Muscle layer of duodenum (tissue), 2 donors: ENCODE measurements at regions not wholly inside any gene's neighbourhood (a gene's known extent, or its start where the extent isn't known, plus 50 kb on each side); places are given as distances from the start of the nearest gene placed in this dataset.
"Not testable (repeated sequence)": the region's sequence is repeated elsewhere in the genome, so short reads cannot be mapped to it uniquely, and the experiment has no call there.

Source experiments
- H3K27ac ChIP-seq: one replicate; pipeline ENCODE4 v1.7.0; 2013; ENCODE audit warnings: mild to moderate bottlenecking, low read length
- H3K27me3 ChIP-seq: one replicate; pipeline ENCODE4 v1.7.0; 2013; ENCODE audit warnings: low read depth, mild to moderate bottlenecking, control low read depth, low read length
- H3K36me3 ChIP-seq, 2 donors: one replicate each; pipeline ENCODE4 v1.7.0; 2013; ENCODE audit warnings: low read length in 2 of 2, control low read depth in 1 of 2, mild to moderate bottlenecking in 1 of 2; ENCODE audit not compliant: insufficient read depth in 2 of 2, control insufficient read depth in 1 of 2
- H3K4me1 ChIP-seq, 2 donors: one replicate each; pipeline ENCODE4 v1.7.0; 2013; ENCODE audit warnings: low read length in 2 of 2, mild to moderate bottlenecking in 2 of 2, control low read depth in 1 of 2, moderate library complexity in 1 of 2; ENCODE audit not compliant: insufficient read depth in 2 of 2, control insufficient read depth in 1 of 2
- H3K4me3 ChIP-seq, 2 donors: one replicate each; pipeline ENCODE4 v1.7.0; 2013; ENCODE audit warnings: low read length in 2 of 2, low read depth in 1 of 2, mild to moderate bottlenecking in 1 of 2
- H3K9me3 ChIP-seq, 2 donors: one replicate each; pipeline ENCODE4 v1.7.0; 2013; ENCODE audit warnings: low read length in 2 of 2, control low read depth in 1 of 2, mild to moderate bottlenecking in 1 of 2; ENCODE audit not compliant: control insufficient read depth in 1 of 2
- donor health status: healthy.

GRCh38 chr6:165167311-165167710, 142.1 kb downstream of the C6orf118 start:
- Histone ChIP-seq H3K4me1 (no peaks in the 10 kb centered on the region), H3K27me3 (no peaks in the 10 kb centered on the region), H3K27ac (no peak overlapping the region), H3K4me3 (no peak overlapping the region), H3K36me3 (no peaks in the 10 kb centered on the region), H3K9me3 (peaks cover 0 to 2% of the 10 kb centered on the region in 2 donors)

- Histone ChIP-seq H3K36me3 (no peaks in the 10 kb centered on the region), H3K4me3 (no peak overlapping the region), H3K9me3 (peaks cover 0 to 2% of the 10 kb centered on the region in 2 donors), H3K27ac (no peak overlapping the region), H3K27me3 (no peaks in the 10 kb centered on the region), H3K4me1 (no peaks in the 10 kb centered on the region)
Measured at GRCh38 chr6:165163519-165163918, 145.9 kb downstream of the C6orf118 start.

- H3K36me3 ChIP-seq = no peaks in the 10 kb centered on the region
- H3K27me3 ChIP-seq = no peaks in the 10 kb centered on the region
- H3K9me3 ChIP-seq = peaks cover 0 to 2% of the 10 kb centered on the region in 2 donors
- H3K4me3 ChIP-seq = no peak overlapping the region
- H3K27ac ChIP-seq = no peak overlapping the region
- H3K4me1 ChIP-seq = no peaks in the 10 kb centered on the region
Measured at GRCh38 chr6:165159460-165159859, 149.9 kb downstream of the C6orf118 start.

GRCh38 chr6:165146456-165146855, 162.9 kb downstream of the C6orf118 start:
- Histone ChIP-seq H3K27ac (no peak overlapping the region), H3K4me1 (no peaks in the 10 kb centered on the region), H3K9me3 (no peaks in the 10 kb centered on the region), H3K36me3 (no peaks in the 10 kb centered on the region), H3K4me3 (no peak overlapping the region), H3K27me3 (no peaks in the 10 kb centered on the region)

- no peaks in the 10 kb centered on the region for H3K4me1 ChIP-seq
- no peaks in the 10 kb centered on the region for H3K36me3 ChIP-seq
- H3K4me3 ChIP-seq = no peak overlapping the region
- no peaks in the 10 kb centered on the region for H3K27me3 ChIP-seq
- peaks cover 0 to 22% of the 10 kb centered on the region in 2 donors for H3K9me3 ChIP-seq
- no peak overlapping the region for H3K27ac ChIP-seq
Measured at GRCh38 chr6:165135889-165136288, 173.5 kb downstream of the C6orf118 start.

GRCh38 chr6:165129086-165129485, 180.3 kb downstream of the C6orf118 start:
- Histone ChIP-seq H3K9me3 (peaks cover 0 to 2% of the 10 kb centered on the region in 2 donors), H3K4me3 (no peak overlapping the region), H3K27ac (no peak overlapping the region), H3K36me3 (no peaks in the 10 kb centered on the region), H3K4me1 (no peaks in the 10 kb centered on the region), H3K27me3 (no peaks in the 10 kb centered on the region)

- H3K36me3 ChIP-seq, H3K27me3 ChIP-seq, H3K4me1 ChIP-seq, H3K4me3 ChIP-seq, H3K9me3 ChIP-seq, H3K27ac ChIP-seq: not testable (repeated sequence)
Measured at GRCh38 chr6:165127743-165128142, 181.7 kb downstream of the C6orf118 start.

GRCh38 chr6:165124681-165125080, 184.7 kb downstream of the C6orf118 start:
- not testable (repeated sequence) for H3K27ac ChIP-seq, H3K36me3 ChIP-seq, H3K4me1 ChIP-seq, H3K4me3 ChIP-seq, H3K27me3 ChIP-seq, H3K9me3 ChIP-seq

- no peaks in the 10 kb centered on the region for H3K4me1 ChIP-seq
- H3K27me3 ChIP-seq = no peaks in the 10 kb centered on the region
- no peak overlapping the region for H3K27ac ChIP-seq
- no peak overlapping the region for H3K4me3 ChIP-seq
- peaks cover 3 to 7% of the 10 kb centered on the region in 2 donors for H3K9me3 ChIP-seq
- no peaks in the 10 kb centered on the region for H3K36me3 ChIP-seq
Measured at GRCh38 chr6:165119231-165120020, 190.0 kb downstream of the C6orf118 start.

- no peaks in the 10 kb centered on the region for H3K36me3 ChIP-seq
- no peaks in the 10 kb centered on the region for H3K4me1 ChIP-seq
- no peak overlapping the region for H3K27ac ChIP-seq
- peaks cover 9 to 12% of the 10 kb centered on the region in 2 donors for H3K9me3 ChIP-seq
- H3K4me3 ChIP-seq = no peak overlapping the region
- H3K27me3 ChIP-seq = no peaks in the 10 kb centered on the region
Measured at GRCh38 chr6:165118736-165119135, 190.7 kb downstream of the C6orf118 start.

GRCh38 chr6:165117806-165118205, 191.6 kb downstream of the C6orf118 start:
- H3K4me3 ChIP-seq = no peak overlapping the region
- H3K4me1 ChIP-seq = no peaks in the 10 kb centered on the region
- H3K9me3 ChIP-seq = peaks cover 10 to 12% of the 10 kb centered on the region in 2 donors
- no peaks in the 10 kb centered on the region for H3K27me3 ChIP-seq
- H3K36me3 ChIP-seq = no peaks in the 10 kb centered on the region
- no peak overlapping the region for H3K27ac ChIP-seq

GRCh38 chr6:165117121-165117520, 192.3 kb downstream of the C6orf118 start:
- Histone ChIP-seq H3K4me1 (no peaks in the 10 kb centered on the region), H3K27ac (no peak overlapping the region), H3K36me3 (no peaks in the 10 kb centered on the region), H3K9me3 (peaks cover 7 to 12% of the 10 kb centered on the region in 2 donors), H3K4me3 (no peak overlapping the region), H3K27me3 (no peaks in the 10 kb centered on the region)
